Activated CD4-positive, alpha-beta memory T cell treated with anti-CD3 and anti-CD28 coated beads, Interleukin-2, amount 10 ng/mL, durations not matched to agents 7 days and 5 days (primary cell): ENCODE measurements at regions not wholly inside any gene's neighbourhood (a gene's known extent, or its start where the extent isn't known, plus 50 kb on each side); places are given as distances from the start of the nearest gene placed in this dataset.

Experiments used
- CTCF ChIA-PET: fragments of 350-600 bp; sonication (Branson Sonifier 250); formaldehyde crosslinking; loops from one replicate; lab custom pipeline; 2021; ENCODE audit warnings: antibody characterized with exemption, inconsistent platforms; lab: Charles Lee
- POLR2A ChIA-PET: fragments of 350-600 bp; sonication (Branson Sonifier 250); formaldehyde crosslinking; loops from one replicate; lab custom pipeline; 2021; ENCODE audit warnings: antibody characterized with exemption; lab: Charles Lee
- DNase-seq: peaks from one replicate; pipeline ENCODE4 v3.0.0-alpha.2; 2020
- H3K27ac Mint-ChIP-seq: one replicate; pipeline ENCODE4 v1.8.0; 2021; ENCODE audit warnings: mild to moderate bottlenecking, mixed read lengths
- H3K27me3 Mint-ChIP-seq: one replicate; pipeline ENCODE4 v1.8.0; 2021; ENCODE audit warnings: mixed read lengths
- H3K36me3 Mint-ChIP-seq: one replicate; pipeline ENCODE4 v1.8.0; 2021; ENCODE audit warnings: low read depth, mixed read lengths
- H3K4me1 Mint-ChIP-seq: one replicate; pipeline ENCODE4 v1.8.0; 2021; ENCODE audit warnings: mixed read lengths
- H3K4me3 Mint-ChIP-seq: one replicate; pipeline ENCODE4 v1.8.0; 2021; ENCODE audit warnings: mild to moderate bottlenecking, mixed read lengths
- H3K9me3 Mint-ChIP-seq: one replicate; pipeline ENCODE4 v1.8.0; 2021; ENCODE audit warnings: mixed read lengths

DNA sequence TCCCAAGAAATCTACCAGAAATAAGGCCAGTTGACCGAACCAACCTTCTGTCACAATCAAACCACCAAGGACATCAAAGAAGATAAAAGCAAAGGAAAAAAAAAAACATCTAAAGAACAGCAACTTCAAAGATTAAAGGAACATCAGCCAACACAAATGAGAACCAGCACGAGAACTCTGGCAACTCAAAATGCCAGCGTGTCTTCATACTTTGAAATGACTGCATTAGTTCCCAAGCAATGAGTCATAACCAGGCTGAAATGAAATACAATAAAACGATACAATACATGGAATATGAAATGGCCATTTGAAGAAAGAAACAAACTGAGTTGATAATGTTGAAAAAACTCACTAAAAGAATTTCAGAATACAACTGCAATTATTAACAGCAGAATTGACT lies 611.6 kb upstream of the GRIA3 start:
- CTCF ChIA-PET: no interaction called here
- no peak for DNase-seq
- no peak overlapping the region for H3K4me3 Mint-ChIP-seq
- H3K9me3 Mint-ChIP-seq: peaks cover 3% of the 10 kb centered on the region
- no peaks in the 10 kb centered on the region for H3K27me3 Mint-ChIP-seq
- H3K4me1 Mint-ChIP-seq: no peaks in the 10 kb centered on the region
- H3K27ac Mint-ChIP-seq: no peak overlapping the region
- POLR2A ChIA-PET: no interaction called here
- H3K36me3 Mint-ChIP-seq: no peaks in the 10 kb centered on the region

DNA sequence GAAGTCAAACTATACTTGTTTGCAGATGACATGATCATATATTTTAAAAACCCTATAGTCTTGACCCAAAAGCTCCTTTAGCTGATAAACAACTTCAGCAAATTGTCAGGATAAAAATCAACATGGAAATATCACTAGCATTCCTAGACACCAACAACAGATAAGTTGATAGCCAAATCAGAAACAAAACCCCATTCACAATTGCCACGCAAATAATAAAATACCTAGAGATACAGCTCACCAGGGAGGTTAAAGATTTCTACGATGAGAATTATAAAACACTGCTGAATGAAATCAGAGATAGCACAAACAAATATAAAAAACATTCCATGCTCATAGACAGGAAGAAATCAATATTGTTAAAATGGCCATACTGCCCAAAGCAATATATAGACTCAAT lies 605.0 kb upstream of the GRIA3 start:
- ChIA-PET POLR2A (no interaction called here), CTCF (no interaction called here)
- H3K27ac Mint-ChIP-seq: no peak overlapping the region
- no peak overlapping the region for H3K4me3 Mint-ChIP-seq
- peaks cover under 1% of the 10 kb centered on the region for H3K9me3 Mint-ChIP-seq
- DNase-seq: no peak
- no peaks in the 10 kb centered on the region for H3K4me1 Mint-ChIP-seq
- no peaks in the 10 kb centered on the region for H3K27me3 Mint-ChIP-seq
- H3K36me3 Mint-ChIP-seq: no peaks in the 10 kb centered on the region

DNA sequence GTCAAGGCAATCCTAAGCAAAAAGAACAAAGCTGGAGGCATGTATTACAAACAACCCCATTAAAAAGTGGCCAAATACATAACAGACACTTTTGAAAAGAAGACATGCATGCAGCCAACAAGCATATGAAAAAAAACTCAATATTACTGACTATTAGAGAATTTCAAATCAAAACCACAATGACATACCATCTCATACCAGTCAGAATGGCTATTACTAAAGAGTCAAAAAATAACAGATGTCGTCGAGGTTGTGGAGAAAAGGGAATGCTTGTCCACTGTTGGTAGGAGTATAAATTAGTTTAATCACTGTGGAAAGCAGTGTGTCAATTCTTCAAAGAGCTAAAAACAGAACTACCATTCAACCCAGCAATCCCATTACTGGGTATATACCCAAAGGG lies 604.6 kb upstream of the GRIA3 start:
- H3K36me3 Mint-ChIP-seq: no peaks in the 10 kb centered on the region
- no peak overlapping the region for H3K27ac Mint-ChIP-seq
- ChIA-PET CTCF (no interaction called here), POLR2A (no interaction called here)
- no peaks in the 10 kb centered on the region for H3K9me3 Mint-ChIP-seq
- H3K4me3 Mint-ChIP-seq: no peak overlapping the region
- no peak for DNase-seq
- H3K27me3 Mint-ChIP-seq: no peaks in the 10 kb centered on the region
- no peaks in the 10 kb centered on the region for H3K4me1 Mint-ChIP-seq

DNA sequence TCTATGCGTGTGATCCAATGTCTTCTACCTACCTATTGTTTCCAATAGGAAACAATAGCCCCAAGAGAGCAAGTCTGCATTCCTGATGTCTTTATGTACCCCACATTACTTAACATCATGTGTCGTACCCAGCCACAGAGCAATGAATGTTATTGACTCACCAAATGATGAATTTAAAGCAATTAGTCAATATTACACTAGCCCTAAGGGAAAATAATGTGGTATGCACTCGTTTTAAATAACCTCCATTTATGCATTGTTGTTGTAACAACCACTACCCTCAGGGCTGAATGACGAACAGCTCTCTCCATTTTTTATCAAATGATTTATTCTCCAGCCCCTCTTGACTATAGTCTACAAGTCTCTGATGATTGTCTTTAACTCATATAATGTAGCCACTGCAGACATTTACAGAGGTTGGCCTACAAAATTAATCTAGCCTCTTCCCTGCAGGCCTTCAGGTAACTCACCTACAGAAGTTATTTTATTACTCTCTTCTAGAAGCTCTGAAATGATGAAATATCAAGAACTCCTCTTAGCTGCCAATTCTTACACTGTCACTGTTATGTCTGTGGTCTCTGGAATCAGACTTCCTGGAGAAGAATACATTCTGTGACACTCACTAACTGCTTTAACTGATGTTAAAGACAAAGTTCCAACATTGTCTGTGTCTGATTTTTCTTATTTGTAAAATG lies 601.7 kb upstream of the GRIA3 start:
- Mint-ChIP-seq H3K4me1 (no peaks in the 10 kb centered on the region), H3K27me3 (no peaks in the 10 kb centered on the region), H3K4me3 (no peak overlapping the region), H3K9me3 (no peaks in the 10 kb centered on the region), H3K36me3 (no peaks in the 10 kb centered on the region), H3K27ac (no peak overlapping the region)
- POLR2A ChIA-PET: no interaction called here
- CTCF ChIA-PET: no interaction called here
- DNase-seq: no peak

DNA sequence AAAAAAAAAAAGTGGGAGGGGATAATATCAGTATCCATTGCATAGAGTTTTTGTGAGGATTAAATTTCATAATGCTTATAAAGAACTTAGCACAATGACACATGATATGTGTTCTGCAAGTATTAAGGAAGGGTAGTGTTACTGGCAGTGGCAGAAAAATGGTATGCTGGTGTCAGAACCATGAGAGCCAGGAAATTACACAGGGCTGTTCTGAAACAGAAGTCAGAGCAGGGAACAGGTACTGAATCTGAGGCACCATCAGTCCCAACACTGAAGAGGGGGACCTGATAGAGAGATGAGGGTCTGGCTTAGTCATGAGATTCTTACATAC lies 601.1 kb upstream of the GRIA3 start:
- H3K36me3 Mint-ChIP-seq: no peaks in the 10 kb centered on the region
- no peak for DNase-seq
- H3K27me3 Mint-ChIP-seq: no peaks in the 10 kb centered on the region
- ChIA-PET CTCF (no interaction called here), POLR2A (no interaction called here)
- H3K27ac Mint-ChIP-seq: no peak overlapping the region
- H3K4me3 Mint-ChIP-seq: no peak overlapping the region
- H3K4me1 Mint-ChIP-seq: no peaks in the 10 kb centered on the region
- H3K9me3 Mint-ChIP-seq: no peaks in the 10 kb centered on the region

DNA sequence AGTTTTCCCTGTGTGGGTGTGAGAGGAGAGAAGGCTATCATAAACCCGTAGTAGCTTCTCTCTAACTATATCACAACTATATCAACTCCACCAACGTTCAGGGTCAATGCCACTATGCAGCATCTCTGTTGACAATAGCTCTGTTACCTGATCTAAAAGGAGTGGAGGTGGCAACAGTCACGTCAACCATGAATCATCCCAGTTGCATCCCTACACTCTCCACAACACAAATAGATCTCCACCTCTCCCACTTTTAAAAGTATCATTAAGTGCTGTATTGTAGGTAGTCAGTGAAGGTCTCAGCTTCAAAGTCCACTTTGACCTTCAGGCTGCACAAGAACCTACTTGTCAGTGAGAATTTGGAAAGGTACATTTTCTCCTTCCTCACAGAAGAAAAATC lies 600.5 kb upstream of the GRIA3 start:
- no peak for DNase-seq

DNA sequence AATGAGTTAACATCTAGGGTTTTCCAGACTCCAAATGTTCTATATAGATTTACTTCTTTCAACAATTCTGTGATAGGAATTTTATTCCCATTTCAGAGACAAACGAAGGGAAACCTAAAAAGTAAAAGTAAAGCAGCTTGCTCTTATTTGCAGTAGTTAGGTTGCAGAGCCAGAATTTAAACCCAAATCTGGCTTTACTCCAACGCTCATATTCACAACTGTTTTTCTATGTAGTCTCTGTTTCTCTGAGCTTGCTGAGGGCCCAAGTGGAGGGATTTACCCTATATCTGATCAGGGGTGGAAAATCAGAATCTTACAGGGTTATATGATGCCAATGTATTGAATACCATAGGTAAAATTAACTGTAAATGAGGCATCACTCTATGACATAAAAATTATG lies 599.1 kb upstream of the GRIA3 start:
- H3K9me3 Mint-ChIP-seq: no peaks in the 10 kb centered on the region
- no peaks in the 10 kb centered on the region for H3K4me1 Mint-ChIP-seq
- CTCF ChIA-PET: no interaction called here
- no peak overlapping the region for H3K27ac Mint-ChIP-seq
- H3K36me3 Mint-ChIP-seq: no peaks in the 10 kb centered on the region
- DNase-seq: no peak
- POLR2A ChIA-PET: no interaction called here
- H3K4me3 Mint-ChIP-seq: no peak overlapping the region
- H3K27me3 Mint-ChIP-seq: no peaks in the 10 kb centered on the region

More for the DNA sequence above, 600.5 kb upstream of the GRIA3 start:
- H3K27ac Mint-ChIP-seq: no peak overlapping the region
- no peaks in the 10 kb centered on the region for H3K9me3 Mint-ChIP-seq
- no peaks in the 10 kb centered on the region for H3K27me3 Mint-ChIP-seq
- ChIA-PET CTCF (no interaction called here), POLR2A (no interaction called here)
- H3K36me3 Mint-ChIP-seq: no peaks in the 10 kb centered on the region
- no peaks in the 10 kb centered on the region for H3K4me1 Mint-ChIP-seq
- H3K4me3 Mint-ChIP-seq: no peak overlapping the region

DNA sequence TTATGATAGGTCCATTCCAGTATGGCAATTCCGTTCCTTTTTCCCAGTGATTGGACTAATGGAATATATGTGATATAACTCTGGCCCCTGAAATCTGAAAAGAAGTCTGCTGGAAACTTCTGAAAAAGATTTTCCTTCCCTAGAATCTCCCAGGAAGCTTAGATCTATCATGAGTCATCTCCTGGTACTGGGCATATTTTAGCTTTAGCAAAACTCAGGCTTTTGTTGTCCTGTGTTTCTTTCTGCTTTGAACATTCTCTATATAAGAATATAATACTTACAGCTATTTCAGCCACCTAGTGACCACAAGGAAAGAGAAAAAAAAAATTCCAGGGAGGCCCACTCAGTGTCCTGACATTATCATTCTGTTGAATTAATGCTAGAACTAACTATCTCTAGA lies 597.2 kb upstream of the GRIA3 start:
- CTCF ChIA-PET: no interaction called here
- no peak for DNase-seq
- POLR2A ChIA-PET: no interaction called here

DNA sequence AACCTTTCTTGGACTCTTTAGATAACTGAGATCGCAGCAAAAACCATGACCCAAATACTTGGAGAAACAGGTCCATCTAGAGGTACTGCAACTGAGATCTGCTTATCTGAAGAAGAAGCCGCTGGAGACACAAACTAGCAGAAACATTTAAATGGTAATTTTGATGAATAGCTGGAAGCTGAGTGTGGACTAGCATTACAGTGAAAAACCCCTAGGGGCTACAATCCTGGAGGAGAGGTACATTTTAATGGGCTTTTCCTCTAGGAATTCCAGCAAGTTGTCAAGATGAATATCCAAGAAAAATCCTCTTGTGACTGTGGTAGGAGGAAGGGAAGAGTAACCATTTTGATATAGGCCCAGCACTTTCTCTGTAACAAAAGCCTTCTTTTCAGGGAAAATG lies 592.5 kb upstream of the GRIA3 start:
- H3K4me3 Mint-ChIP-seq: no peak overlapping the region
- H3K27ac Mint-ChIP-seq: no peak overlapping the region
- POLR2A ChIA-PET: no interaction called here
- no peaks in the 10 kb centered on the region for H3K27me3 Mint-ChIP-seq
- CTCF ChIA-PET: no interaction called here
- DNase-seq: no peak
- no peaks in the 10 kb centered on the region for H3K9me3 Mint-ChIP-seq
- H3K4me1 Mint-ChIP-seq: no peaks in the 10 kb centered on the region
- H3K36me3 Mint-ChIP-seq: no peaks in the 10 kb centered on the region

More for the DNA sequence above, 597.2 kb upstream of the GRIA3 start:
- Mint-ChIP-seq H3K27ac (no peak overlapping the region), H3K27me3 (no peaks in the 10 kb centered on the region), H3K9me3 (no peaks in the 10 kb centered on the region), H3K36me3 (no peaks in the 10 kb centered on the region), H3K4me3 (no peak overlapping the region), H3K4me1 (no peaks in the 10 kb centered on the region)

DNA sequence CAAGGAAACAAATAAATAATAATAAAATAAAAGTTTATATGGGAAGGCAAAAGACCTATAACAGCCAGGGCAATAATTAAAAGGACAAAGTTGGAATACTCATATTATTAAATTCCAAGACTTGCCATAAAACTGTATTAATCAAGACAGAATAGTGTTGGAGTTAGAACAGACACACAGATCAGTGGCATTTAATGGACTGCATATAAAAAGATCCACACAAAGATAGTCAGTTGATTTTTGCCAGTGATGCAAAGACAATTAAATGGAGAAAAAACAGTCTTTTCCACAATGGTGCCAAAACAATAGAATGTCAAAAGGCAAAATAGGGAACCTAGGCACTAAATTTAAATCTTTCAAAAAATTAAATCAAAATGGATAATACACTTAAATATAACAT lies 587.1 kb upstream of the GRIA3 start:
- ChIA-PET CTCF (no interaction called here), POLR2A (no interaction called here)
- Mint-ChIP-seq H3K9me3 (no peaks in the 10 kb centered on the region), H3K27ac (no peak overlapping the region), H3K4me3 (no peak overlapping the region), H3K4me1 (no peaks in the 10 kb centered on the region), H3K36me3 (no peaks in the 10 kb centered on the region), H3K27me3 (no peaks in the 10 kb centered on the region)
- DNase-seq: no peak

DNA sequence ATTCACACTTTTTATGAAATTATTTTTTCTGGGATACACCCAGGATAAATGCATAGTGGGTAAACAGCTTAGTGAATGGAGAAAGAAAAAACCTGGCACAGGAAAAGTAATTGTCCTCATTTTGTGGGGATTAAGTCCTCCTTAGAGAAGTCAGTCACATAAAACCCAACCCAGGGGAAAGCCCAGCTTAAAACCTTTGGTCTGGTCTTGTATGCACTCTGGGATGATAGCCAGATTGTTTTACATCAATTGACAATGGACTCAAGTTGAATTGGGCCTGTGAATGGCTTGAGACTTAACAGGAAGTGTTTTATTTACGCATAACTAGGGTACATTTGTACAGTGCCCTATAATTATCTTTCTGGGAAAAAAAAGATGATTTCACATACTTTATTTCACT lies 561.3 kb upstream of the GRIA3 start:
- no peaks in the 10 kb centered on the region for H3K27me3 Mint-ChIP-seq
- CTCF ChIA-PET: no interaction called here

DNA sequence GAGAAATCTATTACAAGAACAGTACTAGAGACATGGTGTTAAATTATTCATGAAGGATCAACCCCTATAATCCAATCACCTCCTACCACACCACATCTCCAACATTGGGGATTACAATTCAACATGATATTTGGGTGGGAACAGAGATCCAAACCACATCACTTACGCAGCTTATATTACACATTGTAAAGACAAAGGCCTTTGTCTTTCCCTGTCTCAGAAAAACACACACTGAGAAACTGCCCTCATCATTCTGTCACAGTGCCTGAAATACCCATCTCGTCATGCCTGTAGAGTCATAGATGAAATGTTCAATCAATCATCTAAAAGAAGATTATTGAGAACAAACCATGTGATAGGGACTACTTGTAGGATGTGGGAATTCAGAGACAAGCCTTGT lies 558.8 kb upstream of the GRIA3 start:
- CTCF ChIA-PET: no interaction called here
- H3K27ac Mint-ChIP-seq: no peak overlapping the region
- no peak overlapping the region for H3K4me3 Mint-ChIP-seq
- DNase-seq: no peak
- H3K27me3 Mint-ChIP-seq: no peaks in the 10 kb centered on the region
- no peaks in the 10 kb centered on the region for H3K9me3 Mint-ChIP-seq
- POLR2A ChIA-PET: no interaction called here
- H3K4me1 Mint-ChIP-seq: no peaks in the 10 kb centered on the region
- no peaks in the 10 kb centered on the region for H3K36me3 Mint-ChIP-seq

More for the DNA sequence above, 561.3 kb upstream of the GRIA3 start:
- POLR2A ChIA-PET: no interaction called here
- no peak for DNase-seq
- Mint-ChIP-seq H3K27ac (no peak overlapping the region), H3K4me1 (no peaks in the 10 kb centered on the region), H3K36me3 (no peaks in the 10 kb centered on the region), H3K4me3 (no peak overlapping the region), H3K9me3 (no peaks in the 10 kb centered on the region)

DNA sequence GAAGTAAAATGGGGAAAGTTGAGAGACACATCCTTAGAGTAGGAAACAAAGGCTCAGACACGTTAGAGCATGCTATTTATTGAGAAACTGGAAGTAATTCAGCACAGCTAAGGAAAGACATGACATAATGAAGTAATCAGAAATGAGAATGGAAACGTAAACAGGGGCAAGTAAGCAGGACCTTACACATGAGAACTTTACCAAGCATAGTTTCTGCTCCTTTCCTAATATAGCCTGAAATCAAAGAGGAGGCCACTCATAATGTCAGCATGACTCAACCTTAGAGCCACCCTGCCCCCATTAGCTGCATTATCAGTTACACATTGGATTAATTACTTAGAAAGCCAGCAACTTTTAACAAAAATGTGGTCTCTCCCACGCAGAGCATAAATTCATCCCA lies 558.3 kb upstream of the GRIA3 start:
- H3K27ac Mint-ChIP-seq: no peak overlapping the region
- ChIA-PET CTCF (no interaction called here), POLR2A (no interaction called here)
- no peaks in the 10 kb centered on the region for H3K27me3 Mint-ChIP-seq
- no peaks in the 10 kb centered on the region for H3K9me3 Mint-ChIP-seq
- DNase-seq: no peak
- H3K4me1 Mint-ChIP-seq: no peaks in the 10 kb centered on the region
- H3K4me3 Mint-ChIP-seq: no peak overlapping the region
- no peaks in the 10 kb centered on the region for H3K36me3 Mint-ChIP-seq

DNA sequence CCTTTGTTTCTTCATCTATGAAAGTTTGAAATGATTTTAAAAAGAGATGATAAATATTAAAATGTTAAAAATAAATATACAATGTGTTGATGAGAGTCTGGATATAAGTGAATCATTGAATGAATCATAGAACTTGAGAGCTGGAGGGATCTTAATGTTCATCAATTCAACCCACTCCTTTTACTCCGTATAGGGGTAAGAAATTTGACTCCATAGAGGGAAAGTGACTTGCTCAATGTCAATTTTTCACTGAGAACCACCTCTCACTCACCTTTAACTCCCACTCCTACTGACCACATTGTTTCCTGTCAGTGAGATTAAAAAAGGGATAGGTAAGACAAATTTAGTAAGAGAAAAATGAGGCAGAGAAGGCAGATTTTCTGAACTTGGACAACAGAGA lies 557.2 kb upstream of the GRIA3 start:
- no peaks in the 10 kb centered on the region for H3K36me3 Mint-ChIP-seq
- DNase-seq: no peak
- H3K9me3 Mint-ChIP-seq: no peaks in the 10 kb centered on the region
- H3K27ac Mint-ChIP-seq: no peak overlapping the region
- CTCF ChIA-PET: no interaction called here
- POLR2A ChIA-PET: no interaction called here
- H3K4me3 Mint-ChIP-seq: no peak overlapping the region
- no peaks in the 10 kb centered on the region for H3K4me1 Mint-ChIP-seq
- no peaks in the 10 kb centered on the region for H3K27me3 Mint-ChIP-seq
